HEK293 (cell line): ENCODE measurements at regions not wholly inside any gene's neighbourhood (a gene's known extent, or its start where the extent isn't known, plus 50 kb on each side); places are given as distances from the start of the nearest gene placed in this dataset.

Experiments used
- CTCF ChIA-PET: fragments of 350-600 bp; formaldehyde crosslinking; extraction: SDS; loops from one replicate; lab custom pipeline; 2021; ENCODE audit warnings: antibody characterized with exemption; lab: Yijun Ruan, JAX
- POLR2A ChIA-PET: fragments of 300-600 bp; formaldehyde crosslinking; extraction: SDS; loops from one replicate; lab custom pipeline; 2020; ENCODE audit warnings: antibody characterized with exemption, inconsistent platforms; lab: Yijun Ruan, JAX
- H3K27ac ChIP-seq: fragments of 200-500 bp; sonication (Bioruptor generic); 2 replicates; pipeline ENCODE4 v1.5.1; 2014; ENCODE audit warnings: low read depth, low read length, control low read depth, inconsistent platforms; ENCODE audit errors: extremely low read depth
- H3K36me3 ChIP-seq, 2 experiments: fragments of 200-500 bp in 1 of 2; sonication (Bioruptor generic) in 1 of 2; 1 replicate in 1 of 2; 2 replicates in 1 of 2; pipeline ENCODE4 v1.5.1; 2014 to 2017; ENCODE audit warnings: inconsistent platforms in 2 of 2, low read length in 2 of 2; ENCODE audit not compliant: control insufficient read depth in 2 of 2, insufficient read depth in 1 of 2
- H3K4me1 ChIP-seq: fragments of 200-500 bp; sonication (Bioruptor generic); 2 replicates; pipeline ENCODE4 v1.5.1; 2014; ENCODE audit warnings: mild to moderate bottlenecking, low read length, inconsistent platforms; ENCODE audit not compliant: control insufficient read depth, insufficient read depth
- H3K4me3 ChIP-seq: 2 replicates; pipeline ENCODE4 v1.5.1; 2011; ENCODE audit warnings: low read depth, mild to moderate bottlenecking, control low read depth, low read length, moderate library complexity
- H3K9me3 ChIP-seq: fragments of 200-500 bp; sonication (Bioruptor generic); 2 replicates; pipeline ENCODE4 v1.5.1; 2014; ENCODE audit warnings: low read depth, low read length, inconsistent platforms; ENCODE audit not compliant: control insufficient read depth, insufficient read depth
- ATF2 ChIP-seq: fragments of 450-650 bp; formaldehyde crosslinking; IDR thresholded peaks from 2 replicates; pipeline ENCODE4 v1.5.1; 2016; ENCODE audit warnings: missing biosample characterization, missing genetic modification characterization, low read depth
- FEZF1 ChIP-seq: fragments of 450-650 bp; formaldehyde crosslinking; IDR thresholded peaks from 2 replicates; pipeline ENCODE4 v1.5.1; 2016; ENCODE audit warnings: missing biosample characterization, missing genetic modification characterization
- HOXC10 ChIP-seq: sonication (generic); formaldehyde crosslinking; IDR thresholded peaks from 2 replicates; pipeline ENCODE4 v1.8.1; 2023; ENCODE audit warnings: mild to moderate bottlenecking, missing genetic modification reagents
- IKZF3 ChIP-seq: fragments of 450-650 bp; IDR thresholded peaks from 2 replicates; pipeline ENCODE4 v1.5.0; 2018; ENCODE audit warnings: missing biosample characterization, mild to moderate bottlenecking, missing genetic modification characterization, moderate library complexity
- SP7 ChIP-seq: fragments of 450-650 bp; formaldehyde crosslinking; IDR thresholded peaks from 2 replicates; pipeline ENCODE4 v1.5.1; 2016; ENCODE audit warnings: missing biosample characterization, missing genetic modification characterization
- WT1 ChIP-seq: fragments of 450-650 bp; formaldehyde crosslinking; IDR thresholded peaks from 2 replicates; pipeline ENCODE4 v1.5.1; 2016; ENCODE audit warnings: missing biosample characterization, missing genetic modification characterization
- YY1 ChIP-seq: fragments of 450-650 bp; formaldehyde crosslinking; IDR thresholded peaks from 2 replicates; pipeline ENCODE4 v1.5.1; 2018; ENCODE audit warnings: missing biosample characterization, missing genetic modification characterization
- ZFHX2 ChIP-seq: fragments of 450-650 bp; formaldehyde crosslinking; conservative IDR thresholded peaks from 2 replicates; pipeline ENCODE4 v1.5.1; 2016; ENCODE audit warnings: missing biosample characterization, missing genetic modification characterization
- ZNF138 ChIP-seq: fragments of 450-650 bp; formaldehyde crosslinking; IDR thresholded peaks from 2 replicates; pipeline ENCODE4 v1.5.1; 2016; ENCODE audit warnings: missing biosample characterization, missing genetic modification characterization, borderline replicate concordance
- ZNF157 ChIP-seq: fragments of 450-650 bp; formaldehyde crosslinking; IDR thresholded peaks from 2 replicates; pipeline ENCODE4 v1.5.1; 2016; ENCODE audit warnings: missing biosample characterization, missing genetic modification characterization
- ZNF202 ChIP-seq: fragments of 450-650 bp; formaldehyde crosslinking; IDR thresholded peaks from 2 replicates; pipeline ENCODE4 v1.5.1; 2016; ENCODE audit warnings: missing biosample characterization, missing genetic modification characterization, borderline replicate concordance
- ZNF350 ChIP-seq: fragments of 450-650 bp; formaldehyde crosslinking; IDR thresholded peaks from 2 replicates; pipeline ENCODE4 v1.5.0; 2017; ENCODE audit warnings: missing biosample characterization, mild to moderate bottlenecking, missing genetic modification characterization
- ZNF354C ChIP-seq: fragments of 450-650 bp; formaldehyde crosslinking; IDR thresholded peaks from 2 replicates; pipeline ENCODE4 v1.5.1; 2016; ENCODE audit warnings: missing biosample characterization, missing genetic modification characterization, low read depth, borderline replicate concordance
- TF ChIP-seq, protein P1 (sequence below): fragments of 450-650 bp; formaldehyde crosslinking; IDR thresholded peaks from 2 replicates; pipeline ENCODE4 v1.5.1; 2017; ENCODE audit warnings: missing biosample characterization, missing genetic modification characterization
- TF ChIP-seq, protein P2 (sequence below): fragments of 450-650 bp; formaldehyde crosslinking; conservative IDR thresholded peaks from 2 replicates; pipeline ENCODE4 v1.5.1; 2016; ENCODE audit warnings: low read depth, missing biosample characterization, missing genetic modification characterization
- TF ChIP-seq, protein P3 (sequence below): fragments of 450-650 bp; formaldehyde crosslinking; IDR thresholded peaks from 2 replicates; pipeline ENCODE4; 2016; ENCODE audit warnings: missing biosample characterization, missing genetic modification characterization

DNA sequence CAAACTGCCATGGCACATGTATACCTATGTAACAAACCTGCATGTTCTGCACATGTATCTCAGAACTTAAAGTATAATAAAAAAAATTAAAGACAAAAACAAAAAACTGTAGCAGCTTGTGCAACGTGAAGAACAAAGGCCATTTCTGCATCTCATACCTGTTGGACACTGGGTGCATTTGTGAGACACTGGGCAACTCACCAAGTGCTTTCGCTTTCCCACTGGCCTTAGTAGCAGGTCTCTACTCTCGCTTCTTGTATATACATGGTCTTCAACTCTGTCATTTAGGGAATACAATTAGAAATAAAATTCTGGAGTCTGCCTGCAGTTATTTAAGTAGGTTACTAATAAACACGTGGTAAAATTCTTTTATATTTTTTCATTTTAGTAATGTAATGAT is 423.8 kb downstream of the CBLN4 start:
- H3K4me1 ChIP-seq, result no peaks in the 10 kb centered on the region
- TF ChIP-seq, protein P1, sequence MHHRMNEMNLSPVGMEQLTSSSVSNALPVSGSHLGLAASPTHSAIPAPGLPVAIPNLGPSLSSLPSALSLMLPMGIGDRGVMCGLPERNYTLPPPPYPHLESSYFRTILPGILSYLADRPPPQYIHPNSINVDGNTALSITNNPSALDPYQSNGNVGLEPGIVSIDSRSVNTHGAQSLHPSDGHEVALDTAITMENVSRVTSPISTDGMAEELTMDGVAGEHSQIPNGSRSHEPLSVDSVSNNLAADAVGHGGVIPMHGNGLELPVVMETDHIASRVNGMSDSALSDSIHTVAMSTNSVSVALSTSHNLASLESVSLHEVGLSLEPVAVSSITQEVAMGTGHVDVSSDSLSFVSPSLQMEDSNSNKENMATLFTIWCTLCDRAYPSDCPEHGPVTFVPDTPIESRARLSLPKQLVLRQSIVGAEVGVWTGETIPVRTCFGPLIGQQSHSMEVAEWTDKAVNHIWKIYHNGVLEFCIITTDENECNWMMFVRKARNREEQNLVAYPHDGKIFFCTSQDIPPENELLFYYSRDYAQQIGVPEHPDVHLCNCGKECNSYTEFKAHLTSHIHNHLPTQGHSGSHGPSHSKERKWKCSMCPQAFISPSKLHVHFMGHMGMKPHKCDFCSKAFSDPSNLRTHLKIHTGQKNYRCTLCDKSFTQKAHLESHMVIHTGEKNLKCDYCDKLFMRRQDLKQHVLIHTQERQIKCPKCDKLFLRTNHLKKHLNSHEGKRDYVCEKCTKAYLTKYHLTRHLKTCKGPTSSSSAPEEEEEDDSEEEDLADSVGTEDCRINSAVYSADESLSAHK, result no peak
- TF ChIP-seq ZFHX2 (tag by site-specific recombination), result no peak
- TF ChIP-seq ZNF157 (tag by site-specific recombination), result no peak
- TF ChIP-seq ZNF202 (tag by site-specific recombination), result no peak
- TF ChIP-seq, protein P2, sequence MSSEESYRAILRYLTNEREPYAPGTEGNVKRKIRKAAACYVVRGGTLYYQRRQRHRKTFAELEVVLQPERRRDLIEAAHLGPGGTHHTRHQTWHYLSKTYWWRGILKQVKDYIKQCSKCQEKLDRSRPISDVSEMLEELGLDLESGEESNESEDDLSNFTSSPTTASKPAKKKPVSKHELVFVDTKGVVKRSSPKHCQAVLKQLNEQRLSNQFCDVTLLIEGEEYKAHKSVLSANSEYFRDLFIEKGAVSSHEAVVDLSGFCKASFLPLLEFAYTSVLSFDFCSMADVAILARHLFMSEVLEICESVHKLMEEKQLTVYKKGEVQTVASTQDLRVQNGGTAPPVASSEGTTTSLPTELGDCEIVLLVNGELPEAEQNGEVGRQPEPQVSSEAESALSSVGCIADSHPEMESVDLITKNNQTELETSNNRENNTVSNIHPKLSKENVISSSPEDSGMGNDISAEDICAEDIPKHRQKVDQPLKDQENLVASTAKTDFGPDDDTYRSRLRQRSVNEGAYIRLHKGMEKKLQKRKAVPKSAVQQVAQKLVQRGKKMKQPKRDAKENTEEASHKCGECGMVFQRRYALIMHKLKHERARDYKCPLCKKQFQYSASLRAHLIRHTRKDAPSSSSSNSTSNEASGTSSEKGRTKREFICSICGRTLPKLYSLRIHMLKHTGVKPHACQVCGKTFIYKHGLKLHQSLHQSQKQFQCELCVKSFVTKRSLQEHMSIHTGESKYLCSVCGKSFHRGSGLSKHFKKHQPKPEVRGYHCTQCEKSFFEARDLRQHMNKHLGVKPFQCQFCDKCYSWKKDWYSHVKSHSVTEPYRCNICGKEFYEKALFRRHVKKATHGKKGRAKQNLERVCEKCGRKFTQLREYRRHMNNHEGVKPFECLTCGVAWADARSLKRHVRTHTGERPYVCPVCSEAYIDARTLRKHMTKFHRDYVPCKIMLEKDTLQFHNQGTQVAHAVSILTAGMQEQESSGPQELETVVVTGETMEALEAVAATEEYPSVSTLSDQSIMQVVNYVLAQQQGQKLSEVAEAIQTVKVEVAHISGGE (tag by site-specific recombination), result no peak
- no peak for TF ChIP-seq FEZF1
- TF ChIP-seq, all 188 proteins: peak for 0
- Histone ChIP-seq H3K9me3 (no peaks in the 10 kb centered on the region), H3K27ac (no peak overlapping the region), H3K36me3 (no peaks in the 10 kb centered on the region), H3K4me3 (no peak overlapping the region)
- CTCF ChIA-PET, result no interaction called here
- POLR2A ChIA-PET, result no interaction called here

DNA sequence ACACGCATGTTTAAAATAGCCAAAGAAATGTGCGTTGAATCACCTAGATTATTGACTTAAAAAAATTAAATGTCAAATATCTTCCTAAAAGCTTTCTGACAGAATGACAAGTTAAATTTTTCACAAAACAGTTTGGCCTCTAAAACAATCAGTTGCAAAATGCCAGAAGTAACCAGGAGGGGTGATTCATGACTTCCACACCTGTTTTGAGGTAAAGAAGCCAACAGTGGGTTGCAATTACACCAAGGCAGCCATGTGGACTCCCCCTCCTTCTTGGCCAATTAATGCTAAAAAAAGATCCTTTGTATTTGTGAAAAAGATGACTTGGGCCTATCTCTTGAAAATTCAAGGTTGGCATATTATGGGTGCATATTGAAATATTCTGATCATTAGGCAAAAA is 424.8 kb downstream of the CBLN4 start:
- POLR2A ChIA-PET, result no interaction called here
- H3K36me3 ChIP-seq, result no peaks in the 10 kb centered on the region
- no peaks in the 10 kb centered on the region for H3K4me1 ChIP-seq
- CTCF ChIA-PET, result interaction anchor here (0.6 kb wide), 1 partner anchor 175 kb away, joined by 3 read pairs; no protein-coding TSS in a partner anchor
- H3K9me3 ChIP-seq, result no peaks in the 10 kb centered on the region
- H3K27ac ChIP-seq, result no peak overlapping the region
- TF ChIP-seq IKZF3 (tag by site-specific recombination), result no peak
- TF ChIP-seq ZNF354C (tag by site-specific recombination), result no peak
- no peak overlapping the region for H3K4me3 ChIP-seq

GRCh38 chr20:55579802-55580201 is 425.5 kb downstream of the CBLN4 start:
- H3K9me3 ChIP-seq, result no peaks in the 10 kb centered on the region
- no peaks in the 10 kb centered on the region for H3K4me1 ChIP-seq
- POLR2A ChIA-PET, result no interaction called here
- H3K27ac ChIP-seq, result no peak overlapping the region
- CTCF ChIA-PET, result interaction anchor here (0.6 kb wide), 2 partner anchors 174 to 210 kb away, joined by 3 read pairs; no protein-coding TSS in a partner anchor
- H3K36me3 ChIP-seq, result no peaks in the 10 kb centered on the region
- no peak overlapping the region for H3K4me3 ChIP-seq
- TF ChIP-seq ZNF350 (tag by site-specific recombination) (no peak), HOXC10 (CRISPR knock-in tag) (no peak), SP7 (no peak), ATF2 (tag by site-specific recombination) (no peak), ZNF354C (tag by site-specific recombination) (no peak), ZNF138 (tag by site-specific recombination) (no peak), YY1 (no peak), WT1 (tag by site-specific recombination) (no peak)
- TF ChIP-seq, protein P3, sequence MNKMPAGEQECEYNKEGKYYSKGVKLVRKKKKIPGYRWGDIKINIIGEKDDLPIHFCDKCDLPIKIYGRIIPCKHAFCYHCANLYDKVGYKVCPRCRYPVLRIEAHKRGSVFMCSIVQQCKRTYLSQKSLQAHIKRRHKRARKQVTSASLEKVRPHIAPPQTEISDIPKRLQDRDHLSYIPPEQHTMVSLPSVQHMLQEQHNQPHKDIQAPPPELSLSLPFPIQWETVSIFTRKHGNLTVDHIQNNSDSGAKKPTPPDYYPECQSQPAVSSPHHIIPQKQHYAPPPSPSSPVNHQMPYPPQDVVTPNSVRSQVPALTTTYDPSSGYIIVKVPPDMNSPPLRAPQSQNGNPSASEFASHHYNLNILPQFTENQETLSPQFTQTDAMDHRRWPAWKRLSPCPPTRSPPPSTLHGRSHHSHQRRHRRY, result no peak
